ENCODE measurements at regions not wholly inside any gene's neighbourhood (a gene's known extent, or its start where the extent isn't known, plus 50 kb on each side); places are given as distances from the start of the nearest gene placed in this dataset.
"Not testable (repeated sequence)": the region's sequence is repeated elsewhere in the genome, so short reads cannot be mapped to it uniquely, and the experiment has no call there.

DNA sequence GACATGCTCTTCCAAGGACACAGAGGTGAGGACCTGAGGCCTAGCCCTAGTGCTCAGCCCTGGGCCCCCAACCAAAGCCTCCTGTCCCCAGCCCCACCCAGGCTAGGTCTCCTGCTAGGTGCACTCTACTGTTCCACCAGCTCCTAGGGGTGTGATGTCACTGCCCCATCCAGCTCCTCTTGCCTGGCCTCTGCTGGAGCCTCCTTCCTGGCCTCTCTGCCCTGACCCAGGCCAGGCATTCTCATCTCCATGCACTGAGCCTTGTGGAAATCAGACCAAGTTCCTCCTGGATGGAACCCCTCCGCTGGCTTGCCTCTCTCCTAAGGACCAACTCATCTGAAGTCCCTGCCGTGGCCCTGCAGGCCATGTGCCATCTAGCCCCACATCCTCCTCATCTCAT, 156.8 kb downstream of the INHBB start:
- no peak for DNase-seq

DNA sequence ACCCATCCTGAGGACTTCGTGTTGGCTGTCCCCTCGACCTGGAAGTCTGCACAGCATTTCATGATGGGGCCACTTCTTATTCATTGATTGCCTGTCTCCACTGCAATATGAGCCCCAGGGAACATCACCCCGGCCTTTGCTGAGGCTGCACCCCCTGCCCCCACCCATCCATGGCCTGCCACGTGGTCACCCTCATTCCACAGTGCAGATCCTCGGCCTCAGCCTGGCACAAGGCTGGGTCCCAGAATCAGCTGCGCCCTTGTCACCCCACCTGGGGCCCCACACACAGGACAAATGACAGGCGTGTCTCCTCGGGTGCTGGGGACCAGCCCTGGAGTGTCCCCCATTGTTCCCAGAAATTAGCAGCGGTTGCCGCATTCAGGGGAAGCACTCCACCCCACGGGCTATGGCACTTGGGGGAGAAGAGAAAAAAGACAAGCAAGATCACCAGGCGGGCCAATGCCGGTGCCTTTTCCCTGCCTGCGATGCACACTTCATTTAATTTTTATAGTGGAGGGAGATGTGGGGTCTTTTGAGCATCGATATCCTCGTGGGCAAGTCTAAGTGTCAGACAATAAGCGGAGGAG, 157.4 kb downstream of the INHBB start:
- DNase-seq, result no peak

DNA sequence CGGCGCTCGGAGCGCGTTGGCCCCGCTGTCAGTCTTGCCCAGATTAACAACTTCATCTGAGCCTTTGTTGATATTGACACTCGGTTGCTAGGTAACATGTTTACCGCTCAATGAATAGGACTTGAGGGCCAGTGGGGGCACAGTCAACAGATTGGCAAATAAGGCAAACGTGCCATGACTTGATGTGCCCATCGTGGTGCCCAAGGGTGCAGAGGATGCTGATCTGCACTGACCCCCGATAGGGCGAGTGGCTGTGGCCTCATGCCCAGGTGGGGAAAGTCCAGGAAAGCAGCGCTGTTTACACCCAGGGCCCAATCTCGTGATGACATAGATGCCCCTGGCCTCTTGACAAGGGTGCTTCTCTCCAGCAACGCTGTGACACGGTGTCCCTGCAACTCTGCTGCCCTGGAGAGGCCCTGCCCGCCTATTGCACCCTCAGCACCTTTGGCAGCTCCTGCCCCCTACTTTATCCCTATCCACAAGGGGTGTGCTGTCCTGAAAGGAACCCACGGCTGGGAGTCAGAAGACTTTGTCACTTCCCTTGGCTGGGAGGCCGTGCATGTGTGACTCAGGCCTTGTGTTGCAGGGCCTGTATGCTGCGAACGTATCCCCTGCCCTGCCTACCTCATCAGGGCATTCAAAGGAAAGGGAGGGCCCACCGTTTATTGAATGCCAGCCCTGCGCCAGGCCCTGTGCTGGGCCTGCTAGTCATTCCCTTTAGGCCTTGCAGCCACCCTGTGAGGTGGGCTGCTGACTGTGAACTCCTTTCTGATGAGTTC, 158.0 kb downstream of the INHBB start:
- peak; percentile 59 for DNase-seq

DNA sequence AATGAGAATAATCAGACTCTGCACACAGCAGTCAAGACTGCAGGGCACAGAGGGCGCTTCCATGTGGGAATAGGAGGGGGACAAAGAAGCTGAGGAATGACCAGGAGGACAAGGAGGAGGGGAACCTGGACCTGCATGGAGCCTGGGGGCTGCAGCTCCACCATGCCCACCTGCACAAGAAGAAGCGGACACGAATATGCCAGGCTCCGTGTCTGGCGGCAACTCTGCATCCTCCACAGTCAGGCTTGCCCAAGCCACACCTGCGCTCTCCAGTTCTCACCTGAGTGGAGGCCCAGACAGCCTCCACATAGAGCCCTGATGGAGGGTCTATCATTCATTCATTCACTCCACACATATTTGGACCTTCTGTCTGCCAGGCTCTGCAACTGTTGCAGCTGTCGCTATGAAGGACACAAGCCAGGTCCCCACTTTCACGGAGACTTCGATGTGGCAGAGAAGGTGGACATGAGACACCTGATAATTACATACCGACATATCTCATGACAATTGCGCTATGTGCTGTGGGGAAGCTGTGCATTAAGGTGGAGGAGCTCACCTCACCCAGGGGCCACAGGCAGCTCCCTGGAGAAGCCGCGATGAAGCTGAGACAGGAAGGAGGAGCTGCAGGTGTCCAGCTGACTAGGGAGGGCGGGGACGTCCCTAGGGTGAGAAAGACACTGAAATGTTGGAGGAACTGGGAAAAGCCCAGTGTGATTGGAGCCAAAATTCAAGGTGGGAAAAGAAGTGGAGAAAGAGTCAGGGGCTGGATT, 159.2 kb downstream of the INHBB start:
- DNase-seq, result no peak

DNA sequence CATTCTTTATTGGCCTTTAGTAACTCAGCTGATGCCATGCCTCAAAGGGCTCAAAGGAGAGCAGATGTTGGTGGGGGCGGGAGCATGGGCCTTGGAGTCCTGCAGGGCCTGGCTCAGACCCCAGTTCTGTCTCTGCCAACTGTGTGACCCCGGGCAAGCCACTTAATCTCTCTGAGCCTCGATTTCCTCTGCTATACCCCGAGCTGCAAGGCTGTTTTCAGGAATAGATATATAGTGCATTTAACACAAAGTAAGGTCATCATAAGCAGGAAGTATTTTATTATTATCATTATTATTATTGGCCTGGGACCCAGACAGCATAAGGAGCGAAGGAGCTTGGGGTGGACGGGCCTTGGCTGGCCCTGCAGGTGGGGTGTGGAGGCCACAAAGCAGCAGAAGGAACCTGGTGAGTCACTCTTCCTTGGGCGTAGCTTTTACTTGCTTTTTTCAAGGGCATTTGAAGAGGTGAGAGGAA, 162.7 kb downstream of the INHBB start:
- DNase-seq, result peak; percentile 11

DNA sequence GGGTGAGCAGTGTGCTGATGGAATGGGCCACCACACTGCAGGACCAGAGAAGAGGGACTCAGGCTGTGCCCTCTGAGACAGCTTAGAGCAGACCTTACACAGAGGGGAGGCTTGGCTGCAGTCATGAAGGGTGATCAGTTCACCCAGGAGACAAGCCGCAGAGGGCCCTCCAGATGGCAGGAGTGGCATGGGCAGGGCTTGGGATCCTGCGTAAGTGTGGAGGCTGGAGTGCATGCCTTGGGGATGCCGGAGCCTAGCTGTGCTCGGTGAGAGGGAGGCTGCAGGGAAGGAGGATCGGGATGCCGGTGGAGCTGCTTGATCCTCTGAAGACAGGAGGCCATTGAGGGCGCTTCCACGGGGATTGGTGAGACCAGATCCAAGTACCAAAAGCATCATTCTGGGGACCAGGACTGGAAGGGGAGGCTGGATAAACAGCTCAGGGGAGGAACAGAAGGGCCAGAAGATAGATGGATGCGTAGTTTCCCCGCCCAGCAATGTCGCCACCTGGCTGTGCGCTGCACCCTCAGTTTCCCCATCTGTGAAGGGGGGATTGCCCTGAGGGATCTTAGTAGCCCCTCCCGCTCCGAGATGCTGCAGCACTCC, 163.4 kb downstream of the INHBB start:
- no peak for DNase-seq

DNA sequence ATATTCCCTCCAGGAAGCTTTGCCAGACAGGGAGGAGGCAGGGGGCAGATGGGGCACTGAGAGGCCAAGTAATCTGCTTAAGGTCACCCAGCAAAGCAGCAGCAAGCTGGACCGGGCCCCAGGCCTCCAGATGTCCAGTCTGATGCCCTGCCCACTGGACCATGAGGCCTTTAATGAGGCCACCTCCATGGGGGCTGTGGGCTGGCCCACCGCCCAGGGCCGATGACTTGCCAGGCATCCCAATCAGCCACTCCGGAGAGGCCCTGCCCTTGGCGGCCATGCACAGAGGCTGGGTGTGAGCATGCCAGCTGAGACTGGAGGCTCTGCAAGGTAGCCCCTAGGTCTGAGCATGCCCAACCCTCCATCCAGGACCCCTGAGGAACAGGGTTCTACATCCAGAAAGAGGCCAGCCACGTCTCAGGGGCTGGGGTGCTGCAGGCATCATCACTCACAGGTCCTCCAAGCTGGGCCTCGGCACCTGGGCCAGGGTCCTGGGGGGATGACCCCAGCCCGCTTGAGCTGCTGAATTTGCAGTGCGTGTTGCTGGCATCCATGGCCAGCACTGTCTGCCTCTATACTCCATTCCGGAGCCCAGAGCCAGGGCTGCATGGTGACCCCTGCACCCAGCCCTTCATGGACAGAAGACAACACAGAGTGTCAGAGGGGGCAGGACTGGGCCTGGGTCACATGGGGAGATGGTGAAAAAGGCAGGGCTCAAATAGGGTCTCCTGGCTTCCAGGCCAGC, 164.2 kb downstream of the INHBB start:
- no peak for DNase-seq

DNA sequence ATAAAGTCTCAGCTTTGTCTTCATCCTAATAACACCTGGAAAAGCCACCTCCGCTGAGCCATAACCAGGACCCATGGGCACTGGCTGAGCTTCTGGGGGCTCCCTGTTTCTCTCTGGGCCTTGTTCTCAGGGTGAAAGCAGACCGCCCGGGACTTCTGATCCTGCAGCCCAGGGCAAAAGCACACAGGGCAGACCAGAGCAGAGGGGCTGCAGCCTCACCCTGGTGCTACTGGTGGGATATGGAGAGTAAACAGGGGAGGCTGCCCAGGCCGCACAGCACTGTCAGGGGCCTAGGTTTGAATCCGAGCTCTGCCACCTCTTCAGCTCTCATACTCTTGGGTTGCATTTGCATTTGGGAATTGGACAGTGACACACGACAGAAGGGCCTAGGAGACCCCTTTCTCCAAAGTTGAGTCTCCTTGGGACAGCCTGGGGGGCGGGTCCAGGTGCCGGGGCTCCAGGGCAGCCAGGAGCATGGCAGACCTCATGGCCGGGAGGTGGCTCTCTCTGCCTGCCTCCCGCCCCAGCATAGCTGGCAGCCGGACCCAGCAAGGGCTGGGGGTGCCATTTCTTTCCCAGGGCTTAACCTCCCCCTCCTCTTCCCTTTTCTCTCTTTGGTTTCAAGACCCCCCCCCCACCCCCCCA, 164.9 kb downstream of the INHBB start:
- no peak for DNase-seq

DNA sequence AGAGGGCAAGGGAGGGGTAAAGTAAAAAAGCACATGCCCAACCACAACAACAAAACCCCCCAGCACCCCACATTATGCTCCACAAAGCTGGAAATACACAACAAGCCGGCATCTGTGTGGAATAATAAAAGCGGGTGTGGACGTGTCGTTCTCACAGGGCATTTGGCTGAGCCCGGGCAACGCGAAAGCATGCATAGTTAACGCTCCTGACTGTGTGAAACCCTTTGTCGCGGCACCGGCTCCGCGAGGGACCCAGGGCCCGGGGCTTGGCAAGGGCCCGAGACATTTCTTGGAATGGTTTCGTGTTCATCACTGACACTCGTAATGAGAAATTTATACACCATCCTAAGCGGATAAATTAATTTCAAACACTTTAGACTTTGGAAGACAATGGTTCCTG, 165.6 kb downstream of the INHBB start:
- no peak for DNase-seq

DNA sequence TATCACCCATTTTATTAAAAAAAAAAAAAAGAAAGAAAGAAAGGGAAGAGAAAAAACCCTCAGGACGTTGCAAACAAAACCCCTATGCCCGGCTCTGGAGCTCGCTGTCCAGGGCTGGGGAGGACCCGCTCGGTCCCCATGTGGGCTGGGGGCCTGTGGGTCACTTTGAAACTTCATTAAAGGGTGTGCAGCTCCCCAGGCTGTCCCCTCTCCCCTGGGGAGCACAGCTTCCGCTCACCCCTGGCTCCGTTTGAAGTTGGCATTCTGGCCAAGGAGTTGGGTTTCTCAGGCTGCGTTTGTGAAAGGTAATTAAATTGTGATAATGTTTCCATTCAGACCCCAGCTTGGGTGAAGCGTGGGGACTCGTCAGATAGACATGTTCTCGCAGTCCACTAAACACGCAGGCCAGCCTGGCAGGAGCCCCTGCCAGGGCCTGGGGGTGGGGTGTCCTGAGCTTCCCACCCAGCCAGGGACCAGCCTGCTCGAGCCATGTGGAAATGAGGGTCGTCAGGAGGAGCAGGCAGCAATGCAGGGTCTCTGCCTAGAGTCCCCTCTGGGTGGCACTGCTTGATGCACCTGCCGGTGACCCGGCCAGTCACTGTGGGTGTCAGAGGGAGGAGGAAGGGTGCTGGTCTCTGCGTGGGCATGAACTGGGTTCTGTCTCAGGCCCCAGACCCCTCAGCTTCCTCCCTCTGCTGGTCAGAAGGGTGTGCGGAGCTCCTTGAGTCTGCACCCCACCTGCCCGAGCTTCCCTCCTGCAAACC, 166.2 kb downstream of the INHBB start:
- DNase-seq, result no peak

DNA sequence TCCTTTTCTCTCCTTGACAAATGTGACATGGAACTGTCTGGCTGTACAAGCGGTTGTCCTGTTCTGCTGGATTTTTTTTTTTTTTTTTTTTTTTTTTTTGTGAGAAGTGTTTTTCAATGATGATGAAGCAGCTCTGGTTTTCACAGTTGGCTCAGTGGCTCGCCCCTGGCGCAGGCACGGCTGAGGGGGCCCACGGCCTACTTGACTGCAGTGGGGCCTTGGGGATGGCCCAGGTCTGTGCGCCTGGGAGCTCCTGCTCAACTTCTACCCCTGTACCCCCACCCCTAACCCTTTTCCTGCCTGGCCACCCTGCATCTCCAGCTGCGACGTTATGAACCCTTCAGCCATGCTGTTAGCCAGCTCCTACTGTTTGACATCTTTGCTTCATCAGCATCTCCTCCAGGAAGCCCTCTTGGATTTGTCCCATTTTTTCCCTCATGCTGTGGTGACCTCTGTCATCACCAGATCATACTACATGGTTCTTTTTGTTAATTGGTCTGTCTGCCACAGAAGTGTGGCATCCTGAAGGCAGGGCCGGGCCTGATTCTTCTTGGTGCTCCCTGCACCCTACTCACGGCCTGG, 167.9 kb downstream of the INHBB start:
- no peak for DNase-seq

DNA sequence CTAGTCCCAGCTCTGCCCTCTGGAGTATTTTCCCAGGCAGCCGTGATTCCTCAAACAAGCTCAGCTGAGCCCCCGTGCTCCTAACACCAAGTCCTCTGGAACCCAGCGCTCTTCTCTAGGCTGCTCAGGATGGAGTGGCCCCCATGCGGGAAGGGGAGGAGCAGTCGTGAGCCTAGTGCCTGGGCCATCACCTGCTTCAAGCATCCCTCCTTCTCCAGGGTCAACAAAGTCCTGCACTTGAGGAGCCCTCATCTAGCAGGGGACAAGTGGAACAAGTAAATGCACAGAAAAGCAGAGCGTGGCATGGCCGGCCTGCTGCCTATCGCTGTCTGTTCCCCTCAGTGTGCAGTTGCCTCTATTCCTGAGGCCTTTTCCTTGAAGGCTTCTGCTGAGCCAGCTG, 168.6 kb downstream of the INHBB start:
- no peak for DNase-seq

DNA sequence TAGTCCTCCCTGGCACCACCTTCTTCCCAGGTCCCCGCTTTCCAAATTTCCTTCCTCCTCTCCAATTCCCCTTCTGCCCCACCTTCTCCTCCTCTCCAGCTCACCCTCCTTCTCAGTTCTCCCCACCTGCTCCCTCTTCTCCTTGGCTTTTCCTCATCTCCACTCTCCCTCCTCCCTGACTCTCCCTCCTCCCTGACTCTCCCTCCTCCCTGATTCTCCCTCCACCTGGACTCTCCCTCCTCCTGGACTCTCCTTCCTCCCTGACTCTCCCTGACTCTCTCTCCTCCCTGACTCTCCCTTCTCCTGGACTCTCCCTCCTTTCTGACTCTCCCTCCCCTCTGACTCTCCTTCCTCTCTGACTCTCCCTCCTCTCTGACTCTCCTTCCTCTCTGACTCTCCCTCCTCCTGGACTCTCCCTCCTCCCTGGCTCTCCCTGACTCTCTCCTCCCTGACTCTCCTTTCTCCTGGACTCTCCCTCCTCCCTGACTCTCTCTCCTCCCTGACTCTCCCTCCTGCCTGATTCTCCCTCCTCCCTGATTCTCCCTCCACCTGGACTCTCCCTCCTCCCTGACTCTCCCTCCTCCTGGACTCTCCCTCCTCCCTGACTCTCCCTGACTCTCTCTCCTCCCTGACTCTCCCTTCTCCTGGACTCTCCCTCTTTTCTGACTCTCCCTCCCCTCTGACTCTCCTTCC, 169.3 kb downstream of the INHBB start:
- DNase-seq, result not testable (repeated sequence)

DNA sequence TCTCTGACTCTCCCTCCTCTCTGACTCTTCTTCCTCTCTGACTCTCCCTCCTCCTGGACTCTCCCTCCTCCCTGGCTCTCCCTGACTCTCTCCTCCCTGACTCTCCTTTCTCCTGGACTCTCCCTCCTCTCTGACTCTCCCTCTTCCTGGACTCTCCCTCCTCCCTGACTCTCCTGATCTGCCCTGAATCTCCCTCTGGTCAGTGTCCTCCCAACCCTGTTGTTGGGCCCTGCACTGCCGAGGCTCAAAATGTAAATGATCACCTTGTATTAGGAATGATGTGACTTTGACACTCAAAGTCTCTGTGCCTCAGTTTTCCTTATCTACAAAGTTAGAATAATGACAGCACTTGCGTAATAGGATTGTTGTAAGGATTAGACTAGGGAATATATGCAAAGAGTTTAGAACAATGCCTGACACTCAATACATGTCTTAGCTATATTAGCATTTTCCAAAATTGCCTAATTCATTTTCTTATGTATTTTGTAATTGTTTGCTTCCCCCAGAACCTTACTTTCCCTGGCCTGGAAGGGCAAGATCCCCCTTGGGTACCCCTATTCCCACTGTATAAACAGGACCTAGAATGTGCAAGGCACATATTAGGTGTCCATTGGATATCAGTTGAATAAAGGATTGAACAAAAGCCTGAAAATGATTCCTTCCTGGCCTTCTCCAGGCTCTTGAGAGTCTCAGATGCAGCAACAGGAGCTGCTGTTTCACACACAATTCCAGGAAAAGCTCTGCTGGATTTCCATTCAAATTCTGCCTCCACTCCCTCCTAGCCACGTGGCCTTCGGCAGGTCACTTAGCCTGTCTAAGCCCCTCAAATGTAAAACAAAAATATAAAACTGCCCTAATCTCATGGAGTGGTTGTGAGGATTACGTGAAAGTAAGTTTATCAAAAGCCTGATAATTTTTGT, 170.1 kb downstream of the INHBB start:
- DNase-seq, result no peak

DNA sequence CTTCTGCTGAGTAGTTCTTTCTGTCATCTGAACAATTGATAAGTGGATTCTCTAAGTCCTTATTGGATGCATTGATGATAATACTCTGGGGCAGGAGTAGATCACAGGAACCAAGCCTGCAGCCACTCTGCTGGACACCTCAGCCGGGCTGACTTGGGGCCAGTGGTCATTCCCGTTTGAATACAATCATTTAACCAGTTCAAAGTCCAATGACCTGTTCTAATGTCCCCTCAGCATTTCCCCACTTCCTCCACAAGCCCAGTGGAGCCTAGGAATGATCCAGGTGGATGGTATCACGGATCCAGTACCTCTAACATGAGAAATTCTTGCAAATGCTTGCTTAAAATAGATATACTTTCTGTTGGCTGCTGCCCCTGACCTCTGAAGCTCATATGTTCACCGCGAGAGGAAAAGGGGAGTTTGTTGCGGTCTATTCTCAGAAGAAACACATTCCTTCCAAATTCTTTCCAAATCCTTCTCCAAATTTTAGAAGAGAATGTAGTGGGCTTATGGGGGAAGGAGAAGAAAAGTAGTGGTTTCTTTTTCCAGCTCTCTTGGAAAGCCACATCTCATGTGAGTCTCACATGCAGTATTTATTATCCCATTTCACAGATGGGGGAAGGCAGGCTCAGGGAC, 170.9 kb downstream of the INHBB start:
- no peak for DNase-seq

DNA sequence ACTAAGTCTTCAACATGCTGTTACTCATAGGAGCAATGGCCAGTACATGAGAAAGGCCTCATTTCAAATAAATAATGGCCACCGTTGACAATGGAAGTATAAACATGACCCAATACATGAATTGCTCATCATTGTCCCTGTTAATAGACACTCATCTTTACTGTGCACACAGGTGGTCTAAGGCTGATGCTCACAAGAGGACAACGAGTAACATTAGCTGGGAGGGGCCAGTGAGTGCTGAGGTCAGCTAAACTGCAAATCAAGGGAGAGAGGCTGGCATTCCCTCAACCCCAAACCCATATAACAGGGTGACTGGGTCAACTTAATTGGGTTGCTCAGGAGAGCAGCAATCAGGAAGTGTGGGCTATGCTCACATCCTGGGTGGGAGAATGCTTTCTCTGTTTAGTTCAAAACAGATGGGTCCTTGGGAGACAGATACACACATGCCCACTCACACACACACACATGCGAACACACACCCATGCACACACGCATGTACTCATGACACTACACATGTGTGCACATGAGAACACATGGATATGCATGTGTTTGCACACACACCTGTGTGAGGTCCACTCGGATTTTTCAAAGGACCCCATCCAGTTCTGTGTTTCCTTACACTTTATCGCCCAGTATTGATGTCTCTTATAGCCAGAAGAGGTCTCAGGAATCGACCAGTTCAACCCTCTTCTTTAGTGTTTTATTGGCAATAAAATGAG, 172.0 kb downstream of the INHBB start:
- DNase-seq, result no peak

DNA sequence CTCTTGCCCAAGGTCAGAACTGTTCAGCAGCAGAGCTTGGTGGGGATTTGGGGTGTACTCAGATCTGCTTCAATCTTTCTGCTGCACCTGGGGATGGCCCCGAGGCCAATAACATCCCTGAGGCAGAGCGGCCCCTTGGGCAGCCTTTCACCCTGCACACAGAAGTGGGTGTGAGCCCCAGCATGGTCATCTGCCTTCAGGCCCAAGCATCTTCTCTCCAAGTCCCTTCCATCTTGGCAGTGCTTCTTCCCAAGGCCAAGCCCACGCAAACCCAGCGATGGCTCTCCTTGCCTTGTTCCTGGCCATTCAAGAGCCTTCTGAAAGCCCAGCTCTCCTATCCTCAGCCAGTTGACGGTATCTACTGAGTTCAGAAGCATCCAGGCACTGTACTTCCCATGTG, 172.9 kb downstream of the INHBB start:
- no peak for DNase-seq

DNA sequence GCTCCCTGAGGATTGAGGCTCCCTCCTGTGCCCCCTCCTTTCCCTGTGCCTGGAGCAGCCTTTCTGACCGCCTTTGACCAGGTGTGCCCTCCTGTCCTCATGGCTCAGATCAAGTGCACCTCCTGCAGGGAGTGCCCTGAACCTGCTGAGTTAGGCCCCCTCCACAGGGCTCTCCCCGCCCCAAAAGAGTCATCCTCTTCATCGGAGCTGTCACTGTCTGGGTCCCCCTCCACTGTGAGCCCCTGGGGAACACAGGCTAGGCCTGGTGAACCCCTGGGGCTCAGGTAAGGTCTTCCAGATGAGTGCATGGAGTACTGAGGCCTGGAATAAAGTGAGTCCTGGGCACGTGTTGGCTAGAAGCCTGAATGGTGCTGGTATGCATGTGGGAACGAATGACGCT, 173.5 kb downstream of the INHBB start:
- no peak for DNase-seq

All from EL (cell line).